ENCODE measurements at regions not wholly inside any gene's neighbourhood (a gene's known extent, or its start where the extent isn't known, plus 50 kb on each side); places are given as distances from the start of the nearest gene placed in this dataset.

DNA sequence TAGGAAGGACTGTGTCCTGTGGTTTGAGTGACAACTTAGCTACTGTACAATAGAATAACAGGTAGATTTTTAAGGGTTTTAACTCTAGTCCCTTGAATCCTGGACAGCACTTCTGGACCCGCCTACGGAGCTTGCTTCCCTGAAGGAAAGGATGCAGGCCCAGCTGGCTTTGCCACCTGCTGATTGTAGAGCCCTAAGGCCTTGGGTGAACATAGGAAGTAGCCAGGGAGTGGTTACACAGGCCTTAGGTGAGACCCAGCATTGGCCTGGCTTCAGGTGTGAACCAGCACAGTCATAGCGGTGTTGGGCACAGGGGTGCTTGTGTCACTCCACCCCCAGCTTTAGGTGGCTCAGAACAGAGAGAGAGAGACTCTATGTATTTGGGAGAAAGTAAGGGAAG lies 413.5 kb downstream of the GRIA2 start:
- Histone ChIP-seq H3K79me2 (ENCODE audit: insufficient read depth, low read length) (no peaks in the 10 kb centered on the region), H3K27me3 (ENCODE audit: low read length) (no peaks in the 10 kb centered on the region), H4K20me1 (ENCODE audit: low read depth, low read length) (no peaks in the 10 kb centered on the region), H3K9me3 (ENCODE audit: insufficient read depth, low read length) (no peaks in the 10 kb centered on the region), H3K4me3 (ENCODE audit: insufficient read depth, low read length, poor library complexity, severe bottlenecking) (no peak overlapping the region), H3K9me2 (replicated peaks; ENCODE audit: insufficient read depth, low read length) (no peaks in the 10 kb centered on the region), H3K9ac (ENCODE audit: low read length) (no peak overlapping the region), H2AFZ (ENCODE audit: low read depth, low read length, severe bottlenecking) (no peak overlapping the region), H3K27ac (ENCODE audit: low read depth, low read length) (no peak overlapping the region), H3F3A (ENCODE audit: insufficient read depth) (no peaks in the 10 kb centered on the region), H3K4me2 (ENCODE audit: low read depth, low read length, poor library complexity, severe bottlenecking) (no peak overlapping the region), H3K36me3 (ENCODE audit: low read length) (no peaks in the 10 kb centered on the region)
- TF ChIP-seq CTCF (IDR thresholded peaks at IDR 0.05; ENCODE audit: insufficient read depth, low read length, poor library complexity, severe bottlenecking) = no peak
- TF ChIP-seq EZH2phosphoT487 (conservative IDR thresholded peaks at IDR 0.05; ENCODE audit: low read length) = no peak

GRCh38 chr4:157616741-157617472 lies 396.4 kb downstream of the GRIA2 start:
- H3K36me3 ChIP-seq (ENCODE audit: low read length) = no peaks in the 10 kb centered on the region
- H3F3A ChIP-seq (ENCODE audit: insufficient read depth) = no peaks in the 10 kb centered on the region
- TF ChIP-seq EZH2phosphoT487 (conservative IDR thresholded peaks at IDR 0.05; ENCODE audit: low read length) (no peak), CTCF (IDR thresholded peaks at IDR 0.05; ENCODE audit: insufficient read depth, low read length, poor library complexity, severe bottlenecking) (no peak)
- no peak overlapping the region for H3K4me3 ChIP-seq (ENCODE audit: insufficient read depth, low read length, poor library complexity, severe bottlenecking)
- H3K27me3 ChIP-seq (ENCODE audit: low read length) = no peaks in the 10 kb centered on the region
- no peak overlapping the region for H3K4me2 ChIP-seq (ENCODE audit: low read depth, low read length, poor library complexity, severe bottlenecking)
- H3K9me2 ChIP-seq (replicated peaks; ENCODE audit: insufficient read depth, low read length) = no peaks in the 10 kb centered on the region
- no peaks in the 10 kb centered on the region for H3K79me2 ChIP-seq (ENCODE audit: insufficient read depth, low read length)
- no peak overlapping the region for H2AFZ ChIP-seq (ENCODE audit: low read depth, low read length, severe bottlenecking)
- no peak overlapping the region for H3K27ac ChIP-seq (ENCODE audit: low read depth, low read length)
- H4K20me1 ChIP-seq (ENCODE audit: low read depth, low read length) = no peaks in the 10 kb centered on the region
- H3K9me3 ChIP-seq (ENCODE audit: insufficient read depth, low read length) = no peaks in the 10 kb centered on the region
- no peak overlapping the region for H3K9ac ChIP-seq (ENCODE audit: low read length)

GRCh38 chr4:157607996-157608395 lies 387.5 kb downstream of the GRIA2 start:
- H3K79me2 ChIP-seq (ENCODE audit: insufficient read depth, low read length) = no peaks in the 10 kb centered on the region
- H3K9me2 ChIP-seq (replicated peaks; ENCODE audit: insufficient read depth, low read length) = no peaks in the 10 kb centered on the region
- H3K4me3 ChIP-seq (ENCODE audit: insufficient read depth, low read length, poor library complexity, severe bottlenecking) = no peak overlapping the region
- no peaks in the 10 kb centered on the region for H3K27me3 ChIP-seq (ENCODE audit: low read length)
- H3K9ac ChIP-seq (ENCODE audit: low read length) = no peak overlapping the region
- no peaks in the 10 kb centered on the region for H3K9me3 ChIP-seq (ENCODE audit: insufficient read depth, low read length)
- H3K36me3 ChIP-seq (ENCODE audit: low read length) = no peaks in the 10 kb centered on the region
- TF ChIP-seq CTCF (IDR thresholded peaks at IDR 0.05; ENCODE audit: insufficient read depth, low read length, poor library complexity, severe bottlenecking) (no peak), EZH2phosphoT487 (conservative IDR thresholded peaks at IDR 0.05; ENCODE audit: low read length) (no peak)
- no peak overlapping the region for H2AFZ ChIP-seq (ENCODE audit: low read depth, low read length, severe bottlenecking)
- no peak overlapping the region for H3K4me2 ChIP-seq (ENCODE audit: low read depth, low read length, poor library complexity, severe bottlenecking)
- no peak overlapping the region for H3K27ac ChIP-seq (ENCODE audit: low read depth, low read length)
- no peaks in the 10 kb centered on the region for H3F3A ChIP-seq (ENCODE audit: insufficient read depth)
- H4K20me1 ChIP-seq (ENCODE audit: low read depth, low read length) = no peaks in the 10 kb centered on the region

Data from SU-DHL-6 (cell line).